SU-DHL-6 (cell line): ENCODE measurements at regions not wholly inside any gene's neighbourhood (a gene's known extent, or its start where the extent isn't known, plus 50 kb on each side); places are given as distances from the start of the nearest gene placed in this dataset.
"Not testable (repeated sequence)": the region's sequence is repeated elsewhere in the genome, so short reads cannot be mapped to it uniquely, and the experiment has no call there.

Source experiments
- H2AFZ ChIP-seq: fragments of 200-600 bp; sonication (generic); 2 replicates; pipeline ENCODE4 v1.6.1; 2014; ENCODE audit warnings: low read depth, mild to moderate bottlenecking, moderate library complexity, mixed read lengths, antibody characterized with exemption, low read length; ENCODE audit not compliant: severe bottlenecking
- H3F3A ChIP-seq: fragments of 200-600 bp; shearing (Covaris generic); 2 replicates; pipeline ENCODE4 v1.6.0; 2016; ENCODE audit warnings: antibody characterized with exemption, mild to moderate bottlenecking; ENCODE audit not compliant: insufficient read depth
- H3K27ac ChIP-seq: fragments of 200-600 bp; sonication (generic); 2 replicates; pipeline ENCODE4 v1.5.1; 2016; ENCODE audit warnings: low read depth, mild to moderate bottlenecking, low read length, moderate library complexity, mixed read lengths
- H3K27me3 ChIP-seq: fragments of 200-600 bp; sonication (generic), shearing (Covaris generic); 2 replicates; pipeline ENCODE4 v1.6.0; 2014; ENCODE audit warnings: mild to moderate bottlenecking, low read length
- H3K36me3 ChIP-seq: fragments of 200-600 bp; sonication (generic); 2 replicates; pipeline ENCODE4 v1.6.1; 2014; ENCODE audit warnings: mild to moderate bottlenecking, low read length, mixed read lengths
- H3K4me2 ChIP-seq: fragments of 300-600, 200-600 bp; shearing (Covaris generic), sonication (generic); 2 replicates; pipeline ENCODE4 v1.6.0; 2014; ENCODE audit warnings: low read length, low read depth, mild to moderate bottlenecking; ENCODE audit not compliant: poor library complexity, severe bottlenecking
- H3K4me3 ChIP-seq: fragments of 200-600 bp; sonication (generic); 2 replicates; pipeline ENCODE4 v1.5.1; 2014; ENCODE audit warnings: antibody characterized with exemption, low read length, mild to moderate bottlenecking, mixed read lengths; ENCODE audit not compliant: insufficient read depth, poor library complexity, severe bottlenecking
- H3K79me2 ChIP-seq: fragments of 200-600 bp; sonication (generic); 2 replicates; pipeline ENCODE4 v1.6.1; 2014; ENCODE audit warnings: mild to moderate bottlenecking, low read length, moderate library complexity; ENCODE audit not compliant: insufficient read depth
- H3K9ac ChIP-seq: fragments of 200-600 bp; sonication (generic); 2 replicates; pipeline ENCODE4 v1.7.0; 2014; ENCODE audit warnings: mild to moderate bottlenecking, low read length
- H3K9me2 ChIP-seq: fragments of 200-600 bp; sonication (generic); replicated peaks from 2 replicates; pipeline ENCODE4 v1.6.1; 2014; ENCODE audit warnings: low read length; ENCODE audit not compliant: insufficient read depth
- H3K9me3 ChIP-seq: fragments of 200-600 bp; sonication (generic); 2 replicates; pipeline ENCODE4 v1.6.1; 2014; ENCODE audit warnings: low read length, mixed read lengths; ENCODE audit not compliant: insufficient read depth
- H4K20me1 ChIP-seq: fragments of 200-600 bp; sonication (generic); 2 replicates; pipeline ENCODE4 v1.6.1; 2014; ENCODE audit warnings: low read depth, mild to moderate bottlenecking, antibody characterized with exemption, low read length, moderate library complexity, mixed read lengths

DNA sequence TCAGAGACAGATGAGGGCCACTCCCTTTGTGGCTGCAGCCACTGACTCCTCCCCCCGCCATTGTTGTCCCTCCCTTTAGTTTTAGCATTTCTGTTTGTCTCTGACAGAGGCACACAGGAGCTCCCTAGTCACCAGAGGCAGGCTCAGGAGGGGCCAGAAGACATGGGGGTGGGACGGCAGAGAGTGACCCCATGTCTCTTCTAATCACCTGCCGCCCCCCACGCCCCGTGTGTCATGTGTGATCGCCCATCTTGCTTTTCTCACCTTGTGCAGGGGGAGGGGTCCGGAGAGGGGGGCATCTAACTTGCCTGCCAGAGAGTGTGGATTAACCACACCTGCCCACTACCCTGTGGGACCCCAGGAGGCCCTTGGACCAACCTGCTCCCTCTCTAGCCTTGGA lies 246.7 kb upstream of the TP53TG3C start:
- not testable (repeated sequence) for H3K27ac ChIP-seq, H3K4me3 ChIP-seq, H3K4me2 ChIP-seq, H2AFZ ChIP-seq, H3F3A ChIP-seq, H3K79me2 ChIP-seq, H3K36me3 ChIP-seq, H3K9me3 ChIP-seq, H3K9me2 ChIP-seq, H3K27me3 ChIP-seq, H4K20me1 ChIP-seq, H3K9ac ChIP-seq

- H3K4me3 ChIP-seq, H2AFZ ChIP-seq, H3K27ac ChIP-seq, H3K9me2 ChIP-seq, H3K4me2 ChIP-seq, H3K27me3 ChIP-seq, H3K9ac ChIP-seq, H4K20me1 ChIP-seq, H3K79me2 ChIP-seq, H3K36me3 ChIP-seq, H3F3A ChIP-seq, H3K9me3 ChIP-seq: not testable (repeated sequence)
Observed at GRCh38 chr16:32946041-32946560, 247.9 kb upstream of the TP53TG3C start.

GRCh38 chr16:32945311-32945710 lies 248.7 kb upstream of the TP53TG3C start:
- H3K4me2 ChIP-seq, H4K20me1 ChIP-seq, H2AFZ ChIP-seq, H3K27me3 ChIP-seq, H3K9me2 ChIP-seq, H3K9ac ChIP-seq, H3F3A ChIP-seq, H3K4me3 ChIP-seq, H3K79me2 ChIP-seq, H3K27ac ChIP-seq, H3K9me3 ChIP-seq, H3K36me3 ChIP-seq: not testable (repeated sequence)

GRCh38 chr16:32939845-32940244 lies 254.2 kb upstream of the TP53TG3C start:
- not testable (repeated sequence) for H3K9me3 ChIP-seq, H3K79me2 ChIP-seq, H3K27me3 ChIP-seq, H3K9ac ChIP-seq, H3F3A ChIP-seq, H3K27ac ChIP-seq, H3K4me2 ChIP-seq, H3K9me2 ChIP-seq, H3K36me3 ChIP-seq, H3K4me3 ChIP-seq, H2AFZ ChIP-seq, H4K20me1 ChIP-seq

DNA sequence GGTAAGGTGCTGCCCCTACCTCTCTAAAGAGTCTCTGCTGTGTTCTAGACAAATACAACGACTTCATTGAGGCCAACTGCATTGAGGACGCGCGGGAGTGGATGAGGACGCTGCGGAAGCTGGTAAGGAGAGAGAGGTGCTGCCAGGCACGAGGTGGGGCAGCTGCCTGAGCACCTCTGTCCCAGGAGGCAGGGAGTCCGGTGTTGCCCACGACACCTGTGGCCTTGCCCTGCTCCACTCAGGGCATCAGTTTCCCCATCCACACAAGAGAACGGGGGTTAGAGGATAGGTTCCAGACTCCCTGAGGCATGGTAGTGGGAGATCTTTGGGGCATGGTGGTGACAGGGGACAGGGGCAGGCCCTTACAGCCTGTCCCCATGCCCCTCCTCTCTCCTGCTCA lies 256.1 kb upstream of the TP53TG3C start:
- not testable (repeated sequence) for H3K27me3 ChIP-seq, H4K20me1 ChIP-seq, H3K4me3 ChIP-seq, H2AFZ ChIP-seq, H3K9ac ChIP-seq, H3F3A ChIP-seq, H3K27ac ChIP-seq, H3K9me2 ChIP-seq, H3K4me2 ChIP-seq, H3K36me3 ChIP-seq, H3K9me3 ChIP-seq, H3K79me2 ChIP-seq

DNA sequence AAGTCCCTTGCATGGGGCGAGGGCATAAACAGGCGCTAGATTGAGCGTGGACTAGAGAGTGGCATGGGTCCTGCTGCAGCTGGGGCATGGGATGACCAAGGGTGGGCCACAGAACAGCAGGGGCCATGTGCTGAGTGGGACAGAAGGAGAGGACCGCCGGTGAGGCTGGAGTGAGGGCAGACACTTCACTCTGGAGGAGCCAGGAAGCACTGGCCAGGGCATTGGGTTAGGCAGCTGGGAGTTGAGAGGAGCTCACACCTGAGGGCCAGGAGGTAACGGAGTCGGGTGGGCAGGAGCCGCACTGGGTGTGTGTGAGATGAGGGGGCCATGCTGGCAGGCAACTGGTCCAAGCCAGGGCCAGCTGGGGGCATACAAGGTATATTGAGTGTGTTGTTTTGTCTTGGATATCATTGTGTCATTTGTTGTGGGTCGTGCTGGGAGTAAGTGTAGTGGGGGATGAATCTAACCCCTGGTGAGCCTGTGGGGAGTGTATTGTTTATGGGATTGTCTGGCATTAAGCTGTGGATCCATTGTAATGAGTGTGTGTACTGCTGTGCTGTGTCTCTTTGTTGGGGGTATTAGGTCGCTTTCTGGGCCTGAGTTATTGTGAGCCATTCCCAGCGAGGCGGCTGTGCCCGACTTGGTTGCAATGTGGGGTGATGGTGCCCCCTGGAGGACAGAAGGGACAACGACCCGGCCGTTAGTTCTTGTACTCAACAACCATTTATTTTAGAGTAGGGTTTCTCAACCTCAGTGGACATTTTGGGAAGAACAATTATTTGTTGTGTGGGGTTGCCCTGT lies 256.5 kb upstream of the TP53TG3 start:
- H3K27me3 ChIP-seq, H3F3A ChIP-seq, H3K4me3 ChIP-seq, H3K9me3 ChIP-seq, H3K27ac ChIP-seq, H2AFZ ChIP-seq, H3K9ac ChIP-seq, H3K4me2 ChIP-seq, H4K20me1 ChIP-seq, H3K36me3 ChIP-seq, H3K9me2 ChIP-seq, H3K79me2 ChIP-seq: not testable (repeated sequence)

DNA sequence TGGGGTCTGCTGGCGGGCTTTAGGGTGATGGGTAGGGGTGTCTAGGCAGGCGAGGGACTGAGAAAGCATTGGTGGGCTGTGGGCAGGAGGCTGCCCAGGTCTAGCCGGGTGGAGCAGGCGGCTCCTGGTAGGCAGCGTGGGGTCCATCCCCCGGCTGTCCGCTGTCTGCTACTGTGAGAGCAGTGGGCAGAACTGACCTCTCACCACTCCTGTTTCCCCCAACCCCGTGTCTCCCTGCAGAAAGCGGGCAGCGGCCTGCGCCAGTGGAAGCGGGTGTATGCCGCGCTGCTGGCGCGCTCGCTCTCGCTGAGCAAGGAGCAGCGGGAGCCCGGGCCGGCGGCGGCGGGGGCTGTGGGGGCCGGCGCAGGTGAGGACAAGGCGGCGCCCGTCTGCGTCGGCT lies 249.2 kb upstream of the TP53TG3 start:
- H3K4me3 ChIP-seq, H2AFZ ChIP-seq, H3K79me2 ChIP-seq, H3K36me3 ChIP-seq, H3K4me2 ChIP-seq, H3K9me3 ChIP-seq, H3K27me3 ChIP-seq, H3F3A ChIP-seq, H3K9ac ChIP-seq, H3K9me2 ChIP-seq, H3K27ac ChIP-seq, H4K20me1 ChIP-seq: not testable (repeated sequence)

DNA sequence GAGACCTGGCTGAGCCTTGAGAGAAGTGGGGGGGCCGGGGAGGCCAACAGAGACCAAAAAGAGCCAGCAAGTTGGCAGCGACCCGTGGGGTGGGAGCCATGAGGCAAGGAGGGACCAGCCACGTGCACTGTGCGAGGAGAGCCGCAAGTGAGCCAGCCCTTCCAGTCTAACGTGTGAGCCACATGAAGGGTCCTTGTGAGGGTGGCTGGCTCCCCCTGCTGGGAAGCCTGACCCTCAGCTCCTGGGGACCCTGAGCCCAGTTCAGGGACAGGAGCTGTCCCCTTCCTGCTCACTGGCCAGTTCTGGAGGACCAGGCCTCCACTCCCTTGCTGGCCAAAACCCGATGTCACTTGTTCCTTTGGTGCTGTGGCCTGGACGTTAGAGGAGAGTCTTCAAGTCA lies 246.6 kb upstream of the TP53TG3 start:
- not testable (repeated sequence) for H3K9me3 ChIP-seq, H3K4me3 ChIP-seq, H3F3A ChIP-seq, H3K4me2 ChIP-seq, H4K20me1 ChIP-seq, H3K27ac ChIP-seq, H3K9ac ChIP-seq, H3K27me3 ChIP-seq, H3K9me2 ChIP-seq, H3K79me2 ChIP-seq, H2AFZ ChIP-seq, H3K36me3 ChIP-seq
